HFF-Myc (cell line): ENCODE measurements at regions not wholly inside any gene's neighbourhood (a gene's known extent, or its start where the extent isn't known, plus 50 kb on each side); places are given as distances from the start of the nearest gene placed in this dataset.
"Not testable (repeated sequence)": the region's sequence is repeated elsewhere in the genome, so short reads cannot be mapped to it uniquely, and the experiment has no call there.

ENCODE experiments used
- DNase-seq: peaks from one replicate; pipeline ENCODE4 v3.0.0-alpha.2; 2011; ENCODE audit warnings: low read depth; ENCODE audit errors: extremely low read depth
- H3K4me3 ChIP-seq: replicated peaks from 2 replicates; pipeline ENCODE4 v1.5.1; 2011; ENCODE audit warnings: low read depth, mild to moderate bottlenecking, control low read depth, low read length
- CTCF ChIP-seq: IDR thresholded peaks from 2 replicates; pipeline ENCODE4 v1.5.1; 2012; ENCODE audit warnings: mild to moderate bottlenecking, low read depth, low read length, control low read depth; ENCODE audit errors: missing control alignments

DNA sequence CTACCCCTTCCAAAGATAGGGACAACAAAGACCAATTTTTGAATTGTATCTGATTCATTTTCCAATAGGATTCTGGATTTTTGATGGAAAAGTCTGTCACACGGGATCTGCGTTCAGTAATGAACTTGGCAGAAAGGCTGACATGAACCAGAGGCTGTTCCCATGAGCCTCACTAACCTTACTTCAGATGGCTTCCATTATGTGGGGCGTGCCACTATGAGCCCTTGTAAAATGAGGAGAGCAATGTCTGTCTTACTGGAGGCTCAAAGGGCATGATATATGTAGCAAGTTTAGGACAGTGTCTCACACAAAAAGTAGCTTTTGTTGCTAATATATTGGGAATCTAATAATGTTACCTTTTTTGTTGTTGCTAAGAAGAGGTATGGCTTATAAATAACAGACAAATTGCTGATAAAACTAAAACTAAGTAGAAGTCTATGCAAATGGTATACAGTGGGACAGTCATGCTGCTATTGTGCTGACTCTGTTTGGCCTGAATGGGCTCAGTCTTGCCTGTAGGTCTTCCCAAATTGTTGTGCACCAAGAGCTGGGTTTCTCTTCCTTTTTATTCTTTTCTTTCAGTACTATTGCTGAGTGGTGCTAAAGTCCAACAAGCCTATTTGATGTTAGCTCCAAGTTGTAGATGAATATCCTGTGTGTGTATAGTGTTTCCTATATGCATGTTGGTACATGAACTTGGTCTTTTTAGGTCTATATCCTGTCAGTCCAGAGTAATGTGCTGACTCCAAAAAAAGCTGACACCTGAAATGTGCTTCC lies 132.1 kb downstream of the SPRY1 start:
- no peak for TF ChIP-seq CTCF
- DNase-seq = no peak
- no peak overlapping the region for H3K4me3 ChIP-seq

- DNase-seq = no peak
- TF ChIP-seq CTCF = no peak
- no peak overlapping the region for H3K4me3 ChIP-seq
Measured at GRCh38 chr4:123529278-123529568, 132.6 kb downstream of the SPRY1 start.

- TF ChIP-seq CTCF = no peak
- H3K4me3 ChIP-seq = no peak overlapping the region
- DNase-seq = no peak
Measured at GRCh38 chr4:123530357-123530756, 133.8 kb downstream of the SPRY1 start.

DNA sequence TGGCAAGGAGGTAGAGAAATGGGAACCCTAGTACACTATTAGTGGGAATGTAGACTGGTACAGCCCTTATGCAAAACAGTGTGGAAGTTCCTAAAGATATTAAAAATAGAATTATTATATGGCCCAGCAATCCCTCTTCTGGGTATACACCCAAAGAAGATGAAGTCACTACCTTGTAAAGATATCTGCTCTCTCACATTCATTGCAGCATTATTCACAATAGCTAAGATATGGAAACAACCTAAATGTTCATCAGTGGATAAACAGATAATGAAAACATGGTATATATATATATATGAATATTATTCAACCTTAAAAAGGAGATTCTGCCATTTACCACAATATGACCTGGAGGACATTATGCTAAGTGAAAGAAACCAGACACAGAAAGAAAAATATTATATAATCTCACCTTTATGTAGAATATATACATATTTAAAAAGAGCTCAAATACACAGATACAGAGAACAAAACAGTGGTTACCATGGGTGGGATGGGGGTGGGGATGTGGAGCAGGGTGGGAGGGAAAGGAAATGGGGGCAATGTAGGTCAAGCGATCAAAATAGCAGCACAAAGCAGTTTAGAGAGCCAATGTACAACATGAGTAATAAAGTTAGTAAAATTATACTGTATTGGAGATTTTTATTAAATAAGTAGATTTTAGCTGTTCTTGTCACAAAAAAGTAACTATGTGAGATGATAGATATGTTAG lies 138.6 kb downstream of the SPRY1 start:
- no peak for DNase-seq
- no peak for TF ChIP-seq CTCF

GRCh38 chr4:123536225-123536624 lies 139.6 kb downstream of the SPRY1 start:
- no peak for TF ChIP-seq CTCF
- no peak overlapping the region for H3K4me3 ChIP-seq
- no peak for DNase-seq

More for the DNA sequence above, 138.6 kb downstream of the SPRY1 start:
- no peak overlapping the region for H3K4me3 ChIP-seq

DNA sequence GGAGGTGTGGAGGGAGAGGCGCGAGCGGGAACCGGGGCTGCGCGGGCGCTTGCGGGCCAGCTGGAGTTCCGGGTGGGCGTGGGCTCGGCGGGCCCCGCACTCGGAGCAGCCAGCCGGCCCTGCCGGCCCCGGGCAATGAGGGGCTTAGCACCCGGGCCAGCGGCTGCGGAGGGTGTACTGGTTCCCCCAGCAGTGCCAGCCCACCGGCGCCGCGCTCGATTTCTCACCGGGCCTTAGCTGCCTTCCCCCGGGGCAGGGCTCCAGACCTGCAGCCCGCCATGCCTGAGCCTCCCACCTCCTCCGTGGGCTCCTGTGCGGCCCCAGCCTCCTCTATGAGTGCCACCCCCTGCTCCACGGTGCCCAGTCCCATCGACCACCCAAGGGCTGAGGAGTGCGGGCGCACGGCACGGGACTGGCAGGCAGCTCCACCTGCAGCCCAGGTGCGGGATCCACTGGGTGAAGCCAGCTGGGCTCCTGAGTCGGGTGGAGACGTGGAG lies 141.4 kb downstream of the SPRY1 start:
- not testable (repeated sequence) for DNase-seq, H3K4me3 ChIP-seq

DNA sequence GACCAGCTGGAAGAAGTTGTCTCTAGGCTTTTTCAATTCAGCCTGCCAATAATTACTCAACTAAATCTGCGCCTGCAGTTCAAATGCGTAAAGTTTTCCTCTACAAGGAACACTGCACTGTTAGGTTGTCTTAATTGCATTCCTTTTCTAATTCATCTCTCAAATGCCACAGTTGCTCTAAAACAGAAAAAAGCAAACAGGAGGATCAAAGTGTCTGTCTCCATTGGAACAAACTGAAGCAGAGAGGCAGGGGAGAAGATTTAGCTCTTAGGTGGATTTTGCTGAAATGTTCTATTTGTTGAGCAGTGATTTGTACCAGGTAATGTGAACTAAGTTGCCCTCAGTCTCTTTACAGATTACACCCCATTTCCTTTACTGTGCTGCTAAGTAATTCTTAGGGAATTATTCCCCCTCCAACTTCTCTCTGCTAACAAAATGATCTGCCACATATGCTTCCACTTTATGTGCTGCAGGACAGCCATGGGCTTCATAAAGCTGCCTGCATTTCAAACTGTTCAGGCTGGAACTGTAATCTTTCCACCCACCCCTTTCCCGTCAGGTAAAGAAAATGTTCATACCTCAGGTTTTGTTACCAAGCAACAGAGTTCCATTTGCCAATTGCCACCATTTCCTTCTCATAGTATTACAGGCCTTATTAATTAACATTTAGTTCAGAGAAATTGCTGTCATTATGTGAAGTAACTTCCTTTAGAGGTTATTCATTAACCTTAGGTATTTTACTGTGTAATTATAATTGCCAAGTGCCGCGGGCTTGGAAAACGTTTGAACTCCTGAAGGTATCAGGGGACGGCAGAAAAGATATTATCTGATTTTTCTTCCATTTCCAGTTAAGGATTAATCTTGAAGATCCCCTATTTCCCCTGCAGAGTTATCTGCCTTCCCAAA lies 149.3 kb downstream of the SPRY1 start:
- DNase-seq = no peak
- TF ChIP-seq CTCF = no peak

More for the DNA sequence above, 149.3 kb downstream of the SPRY1 start:
- H3K4me3 ChIP-seq = no peak overlapping the region
